HFFc6 (cell line): ENCODE measurements at regions not wholly inside any gene's neighbourhood (a gene's known extent, or its start where the extent isn't known, plus 50 kb on each side); places are given as distances from the start of the nearest gene placed in this dataset.

Experiments used
- DNase-seq: peaks from one replicate; pipeline ENCODE4 v3.0.0-alpha.2; 2018
- H3K27ac Mint-ChIP-seq: 2 replicates; pipeline ENCODE4 v1.8.0; 2020; ENCODE audit warnings: mild to moderate bottlenecking, mixed read lengths
- H3K27me3 Mint-ChIP-seq: 2 replicates; pipeline ENCODE4 v1.8.0; 2021; ENCODE audit warnings: mild to moderate bottlenecking, moderate library complexity, mixed read lengths; ENCODE audit not compliant: insufficient read depth
- H3K36me3 Mint-ChIP-seq: 2 replicates; pipeline ENCODE4 v1.8.0; 2021; ENCODE audit warnings: low read depth, mixed read lengths
- H3K4me1 Mint-ChIP-seq: 2 replicates; pipeline ENCODE4 v1.8.0; 2020; ENCODE audit warnings: low read depth, mixed read lengths
- H3K4me3 Mint-ChIP-seq: 2 replicates; pipeline ENCODE4 v1.8.0; 2020; ENCODE audit warnings: mild to moderate bottlenecking, moderate library complexity, mixed read lengths
- H3K9me3 Mint-ChIP-seq: 2 replicates; pipeline ENCODE4 v1.8.0; 2020; ENCODE audit warnings: mild to moderate bottlenecking, mixed read lengths
- TF ChIP-seq, protein P1 (sequence below): fragments of 200-600 bp; sonication (generic); IDR thresholded peaks from 2 replicates; pipeline ENCODE4 v1.5.0; 2021; ENCODE audit warnings: antibody characterized with exemption, mild to moderate bottlenecking

DNA sequence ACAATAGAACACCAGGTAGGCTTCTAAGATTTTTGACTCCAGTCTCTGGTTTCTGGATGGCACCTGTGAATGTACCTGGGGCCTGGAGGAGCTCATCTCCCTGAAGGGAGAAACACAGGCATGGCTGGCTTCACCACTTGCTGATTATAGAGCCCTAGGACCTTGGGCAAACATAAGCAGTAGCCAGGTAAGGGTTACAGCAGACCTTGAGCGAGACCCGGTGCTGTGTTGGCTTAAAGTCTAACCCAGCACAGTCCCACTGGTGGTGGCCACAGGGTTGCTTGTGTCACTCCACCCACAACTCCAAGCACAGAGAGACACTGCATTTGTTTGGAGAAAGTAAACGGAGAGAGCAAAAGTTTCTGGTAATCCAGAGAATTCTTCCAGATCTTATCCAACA lies 104.7 kb upstream of the SPOPL start:
- no peak for DNase-seq
- TF ChIP-seq, protein P1, sequence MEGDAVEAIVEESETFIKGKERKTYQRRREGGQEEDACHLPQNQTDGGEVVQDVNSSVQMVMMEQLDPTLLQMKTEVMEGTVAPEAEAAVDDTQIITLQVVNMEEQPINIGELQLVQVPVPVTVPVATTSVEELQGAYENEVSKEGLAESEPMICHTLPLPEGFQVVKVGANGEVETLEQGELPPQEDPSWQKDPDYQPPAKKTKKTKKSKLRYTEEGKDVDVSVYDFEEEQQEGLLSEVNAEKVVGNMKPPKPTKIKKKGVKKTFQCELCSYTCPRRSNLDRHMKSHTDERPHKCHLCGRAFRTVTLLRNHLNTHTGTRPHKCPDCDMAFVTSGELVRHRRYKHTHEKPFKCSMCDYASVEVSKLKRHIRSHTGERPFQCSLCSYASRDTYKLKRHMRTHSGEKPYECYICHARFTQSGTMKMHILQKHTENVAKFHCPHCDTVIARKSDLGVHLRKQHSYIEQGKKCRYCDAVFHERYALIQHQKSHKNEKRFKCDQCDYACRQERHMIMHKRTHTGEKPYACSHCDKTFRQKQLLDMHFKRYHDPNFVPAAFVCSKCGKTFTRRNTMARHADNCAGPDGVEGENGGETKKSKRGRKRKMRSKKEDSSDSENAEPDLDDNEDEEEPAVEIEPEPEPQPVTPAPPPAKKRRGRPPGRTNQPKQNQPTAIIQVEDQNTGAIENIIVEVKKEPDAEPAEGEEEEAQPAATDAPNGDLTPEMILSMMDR, result no peak
- no peak overlapping the region for H3K27ac Mint-ChIP-seq
- no peaks in the 10 kb centered on the region for H3K36me3 Mint-ChIP-seq
- peaks cover 14% of the 10 kb centered on the region for H3K9me3 Mint-ChIP-seq
- H3K4me1 Mint-ChIP-seq, result peaks cover 16% of the 10 kb centered on the region
- no peaks in the 10 kb centered on the region for H3K27me3 Mint-ChIP-seq
- H3K4me3 Mint-ChIP-seq, result no peak overlapping the region

DNA sequence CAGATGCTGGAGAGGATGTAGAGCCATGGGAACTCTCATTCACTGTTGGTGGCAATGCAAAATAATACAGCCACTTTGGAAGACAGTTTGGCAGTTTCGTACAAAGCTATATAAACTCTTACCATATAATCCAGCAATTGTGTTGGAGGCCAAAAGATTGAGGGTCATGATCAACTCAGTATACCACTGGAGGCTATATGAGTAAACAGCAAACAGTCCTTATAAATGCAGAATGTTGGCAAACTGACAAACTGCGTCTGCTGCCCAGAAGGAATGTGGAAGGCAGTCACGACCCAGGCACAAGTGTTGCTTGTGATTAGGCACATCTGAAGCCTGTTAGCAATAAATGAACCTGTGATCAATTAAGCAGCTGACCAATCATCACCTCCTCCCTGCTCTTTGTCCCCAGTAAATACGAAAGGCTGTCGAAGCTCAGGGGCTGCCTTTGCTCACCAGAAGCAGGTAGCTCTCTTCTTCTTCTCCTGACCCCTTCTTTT lies 98.1 kb upstream of the SPOPL start:
- TF ChIP-seq, protein P1, result no peak
- Mint-ChIP-seq H3K9me3 (peaks cover 14% of the 10 kb centered on the region), H3K27me3 (no peaks in the 10 kb centered on the region), H3K4me3 (no peak overlapping the region), H3K4me1 (no peaks in the 10 kb centered on the region), H3K27ac (no peak overlapping the region), H3K36me3 (no peaks in the 10 kb centered on the region)
- no peak for DNase-seq

GRCh38 chr2:138414014-138414413 lies 87.6 kb upstream of the SPOPL start:
- TF ChIP-seq, protein P1, result no peak
- H3K4me3 Mint-ChIP-seq, result no peak overlapping the region
- no peaks in the 10 kb centered on the region; the same call in 1 of the 2 replicates for H3K27me3 Mint-ChIP-seq
- H3K4me1 Mint-ChIP-seq, result peaks cover 18% of the 10 kb centered on the region
- H3K36me3 Mint-ChIP-seq, result peaks cover 19% of the 10 kb centered on the region
- DNase-seq, result no peak
- peaks cover 15% of the 10 kb centered on the region for H3K9me3 Mint-ChIP-seq
- H3K27ac Mint-ChIP-seq, result no peak overlapping the region

DNA sequence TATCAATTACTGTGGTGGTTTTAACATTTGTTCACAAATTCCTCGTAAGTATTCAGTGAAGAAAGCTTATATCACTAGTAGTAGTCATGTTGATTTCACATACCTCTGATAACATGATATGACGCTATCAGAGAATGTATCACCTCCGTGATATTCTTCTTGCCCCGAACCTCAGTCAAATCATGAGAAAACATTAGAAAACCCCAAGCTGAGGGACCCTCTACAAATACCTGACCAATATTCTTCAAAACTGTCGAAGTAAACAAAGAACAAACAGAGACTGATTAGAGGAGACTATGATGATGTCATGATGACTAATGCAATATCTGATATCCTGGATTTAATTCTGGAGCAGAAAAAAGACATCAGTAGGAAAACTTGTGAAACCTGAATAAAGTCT lies 85.6 kb upstream of the SPOPL start:
- Mint-ChIP-seq H3K36me3 (peaks cover 15% of the 10 kb centered on the region), H3K27me3 (no peaks in the 10 kb centered on the region; the same call in 1 of the 2 replicates), H3K4me3 (peak overlapping the region; percentile 23; the same call in 1 of the 2 replicates), H3K27ac (peak overlapping the region; percentile 61; the same call in 1 of the 2 replicates), H3K4me1 (peaks cover 19% of the 10 kb centered on the region), H3K9me3 (peaks cover 9% of the 10 kb centered on the region)
- TF ChIP-seq, protein P1, result no peak
- DNase-seq, result no peak

DNA sequence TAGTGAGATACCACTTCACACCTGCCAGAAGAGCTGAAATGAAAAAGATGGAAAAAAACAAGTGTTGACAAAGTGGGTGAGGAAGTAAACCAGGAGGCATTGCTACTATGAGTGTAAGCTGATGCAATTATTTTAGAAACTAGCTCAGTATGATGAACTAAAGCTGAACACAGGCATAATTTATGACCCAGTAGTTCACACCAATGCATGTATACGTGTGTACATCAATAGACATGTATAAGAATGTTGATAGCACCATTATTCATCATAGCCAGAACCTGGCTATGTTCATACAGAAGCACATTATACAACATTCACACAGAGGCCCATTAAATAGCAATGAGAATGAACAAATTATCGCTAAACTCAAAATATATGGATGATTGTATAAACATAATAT lies 83.1 kb upstream of the SPOPL start:
- peaks cover 8% of the 10 kb centered on the region for H3K9me3 Mint-ChIP-seq
- no peak for DNase-seq
- peaks cover 8% of the 10 kb centered on the region for H3K36me3 Mint-ChIP-seq
- H3K4me3 Mint-ChIP-seq, result no peak overlapping the region
- peaks cover 32% of the 10 kb centered on the region for H3K4me1 Mint-ChIP-seq
- TF ChIP-seq, protein P1, result no peak
- H3K27me3 Mint-ChIP-seq, result no peaks in the 10 kb centered on the region; the same call in 1 of the 2 replicates
- H3K27ac Mint-ChIP-seq, result no peak overlapping the region
